Loucy (cell line): ENCODE measurements at regions not wholly inside any gene's neighbourhood (a gene's known extent, or its start where the extent isn't known, plus 50 kb on each side); places are given as distances from the start of the nearest gene placed in this dataset.

ENCODE experiments used
- H2AFZ ChIP-seq: fragments of 200-600 bp; sonication (generic); 2 replicates; pipeline ENCODE4 v1.6.0; 2016; ENCODE audit warnings: antibody characterized with exemption, mild to moderate bottlenecking, low read length, moderate library complexity
- H3F3A ChIP-seq: fragments of 200-600 bp; 2 replicates; pipeline ENCODE4 v1.6.0; 2016; ENCODE audit warnings: antibody characterized with exemption, low read depth, mild to moderate bottlenecking
- H3K27me3 ChIP-seq: fragments of 200-600 bp; sonication (generic); 2 replicates; pipeline ENCODE4 v1.6.1; 2014; ENCODE audit warnings: low read length, mild to moderate bottlenecking; ENCODE audit not compliant: insufficient read depth, poor library complexity, severe bottlenecking
- H3K36me3 ChIP-seq: fragments of 200-600 bp; sonication (generic); 2 replicates; pipeline ENCODE4 v1.6.1; 2016; ENCODE audit warnings: low read length; ENCODE audit not compliant: insufficient read depth
- H3K4me1 ChIP-seq: fragments of 200-600 bp; sonication (generic); 2 replicates; pipeline ENCODE4 v1.5.1; 2014; ENCODE audit warnings: low read length, mild to moderate bottlenecking; ENCODE audit not compliant: insufficient read depth, poor library complexity, severe bottlenecking
- H3K4me2 ChIP-seq: fragments of 200-600 bp; sonication (generic); 2 replicates; pipeline ENCODE4 v1.6.0; 2014; ENCODE audit warnings: antibody characterized with exemption, low read length, low read depth, mild to moderate bottlenecking; ENCODE audit not compliant: poor library complexity, severe bottlenecking
- H3K4me3 ChIP-seq: fragments of 200-600 bp; sonication (generic); 2 replicates; pipeline ENCODE4 v1.5.1; 2014; ENCODE audit warnings: low read length, mild to moderate bottlenecking, mixed read lengths; ENCODE audit not compliant: poor library complexity, severe bottlenecking
- H3K79me2 ChIP-seq: fragments of 200-600 bp; sonication (generic); 2 replicates; pipeline ENCODE4 v1.6.1; 2014; ENCODE audit warnings: low read length; ENCODE audit not compliant: insufficient read depth
- H3K9ac ChIP-seq: fragments of 200-600 bp; sonication (generic); 2 replicates; pipeline ENCODE4 v1.6.0; 2014; ENCODE audit warnings: mild to moderate bottlenecking, low read depth, low read length, moderate library complexity; ENCODE audit not compliant: poor library complexity, severe bottlenecking
- H3K9me2 ChIP-seq: fragments of 200-600 bp; sonication (generic); replicated peaks from 2 replicates; pipeline ENCODE4 v1.6.1; 2016; ENCODE audit warnings: low read depth, low read length, mixed read lengths
- H3K9me3 ChIP-seq: fragments of 200-600 bp; sonication (generic); 2 replicates; pipeline ENCODE4 v1.6.1; 2014; ENCODE audit warnings: mild to moderate bottlenecking, antibody characterized with exemption, low read length, low read depth; ENCODE audit not compliant: insufficient read depth
- H4K20me1 ChIP-seq: fragments of 200-600 bp; sonication (generic); 2 replicates; pipeline ENCODE4 v1.6.0; 2014; ENCODE audit warnings: antibody characterized with exemption, low read length, mild to moderate bottlenecking; ENCODE audit not compliant: insufficient read depth, poor library complexity, severe bottlenecking
- EZH2phosphoT487 ChIP-seq: fragments of 200-600 bp; IDR thresholded peaks from 2 replicates; pipeline ENCODE4 v1.6.1; 2018; ENCODE audit warnings: antibody characterized with exemption, mild to moderate bottlenecking, moderate library complexity, borderline replicate concordance
- TF ChIP-seq, protein P1 (sequence below): fragments of 200-600 bp; sonication (generic); conservative IDR thresholded peaks from 2 replicates; pipeline ENCODE4 v1.5.1; 2014; ENCODE audit warnings: mild to moderate bottlenecking, antibody characterized with exemption, low read length

DNA sequence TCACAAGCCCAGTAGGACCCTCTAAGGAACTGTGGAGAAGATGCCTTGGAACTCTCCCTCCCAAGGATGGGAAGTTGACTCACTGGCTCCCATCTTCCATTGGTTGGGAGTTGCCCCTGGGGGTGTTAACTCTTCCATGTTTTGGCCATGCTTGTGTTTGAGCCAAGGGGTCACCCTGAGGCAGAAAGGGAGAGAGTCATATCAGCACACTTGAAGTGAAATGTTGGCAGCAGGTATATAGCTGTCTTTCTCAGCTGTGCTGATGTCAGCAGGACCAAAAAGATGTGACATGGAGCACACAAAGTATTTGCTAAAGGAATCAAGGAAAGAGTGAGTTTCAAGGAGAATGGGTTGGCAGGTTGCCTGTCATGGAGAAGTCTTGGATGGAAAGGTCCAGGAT is 359.4 kb downstream of the RPS24 start:
- Histone ChIP-seq H3K9me3 (no peaks in the 10 kb centered on the region), H3K9me2 (no peaks in the 10 kb centered on the region), H3K9ac (no peak overlapping the region), H3K4me3 (no peak overlapping the region), H3F3A (no peaks in the 10 kb centered on the region), H3K27me3 (no peaks in the 10 kb centered on the region), H2AFZ (peak overlapping the region; percentile 72; the same call in 1 of the 2 replicates), H3K4me2 (no peak overlapping the region), H3K79me2 (no peaks in the 10 kb centered on the region), H4K20me1 (no peaks in the 10 kb centered on the region), H3K36me3 (no peaks in the 10 kb centered on the region), H3K4me1 (peaks cover 19% of the 10 kb centered on the region)
- TF ChIP-seq, protein P1, sequence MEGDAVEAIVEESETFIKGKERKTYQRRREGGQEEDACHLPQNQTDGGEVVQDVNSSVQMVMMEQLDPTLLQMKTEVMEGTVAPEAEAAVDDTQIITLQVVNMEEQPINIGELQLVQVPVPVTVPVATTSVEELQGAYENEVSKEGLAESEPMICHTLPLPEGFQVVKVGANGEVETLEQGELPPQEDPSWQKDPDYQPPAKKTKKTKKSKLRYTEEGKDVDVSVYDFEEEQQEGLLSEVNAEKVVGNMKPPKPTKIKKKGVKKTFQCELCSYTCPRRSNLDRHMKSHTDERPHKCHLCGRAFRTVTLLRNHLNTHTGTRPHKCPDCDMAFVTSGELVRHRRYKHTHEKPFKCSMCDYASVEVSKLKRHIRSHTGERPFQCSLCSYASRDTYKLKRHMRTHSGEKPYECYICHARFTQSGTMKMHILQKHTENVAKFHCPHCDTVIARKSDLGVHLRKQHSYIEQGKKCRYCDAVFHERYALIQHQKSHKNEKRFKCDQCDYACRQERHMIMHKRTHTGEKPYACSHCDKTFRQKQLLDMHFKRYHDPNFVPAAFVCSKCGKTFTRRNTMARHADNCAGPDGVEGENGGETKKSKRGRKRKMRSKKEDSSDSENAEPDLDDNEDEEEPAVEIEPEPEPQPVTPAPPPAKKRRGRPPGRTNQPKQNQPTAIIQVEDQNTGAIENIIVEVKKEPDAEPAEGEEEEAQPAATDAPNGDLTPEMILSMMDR: no peak
- TF ChIP-seq EZH2phosphoT487: no peak

DNA sequence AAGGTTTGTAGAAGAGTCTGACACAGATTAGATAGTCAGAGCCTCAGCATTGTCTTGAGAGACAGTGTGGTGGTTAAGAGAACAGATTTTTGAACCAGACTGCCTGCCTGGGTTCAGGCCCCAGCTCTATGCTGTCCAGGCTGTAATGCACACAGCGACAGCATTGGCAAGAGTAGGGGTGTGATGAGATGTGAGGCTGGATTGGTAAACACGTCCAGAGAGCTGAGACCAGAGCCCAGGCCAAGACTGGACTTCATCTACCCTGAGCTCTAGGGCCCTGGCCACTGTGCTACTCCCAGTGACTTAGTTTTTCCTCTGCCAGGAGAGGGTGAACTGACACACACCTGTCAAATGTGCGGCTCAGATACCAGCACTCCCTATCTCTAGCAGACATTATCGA is 360.4 kb downstream of the RPS24 start:
- Histone ChIP-seq H3K36me3 (no peaks in the 10 kb centered on the region), H3K4me1 (peaks cover 27% of the 10 kb centered on the region), H3K79me2 (no peaks in the 10 kb centered on the region), H3K9ac (no peak overlapping the region), H4K20me1 (no peaks in the 10 kb centered on the region), H3K4me3 (no peak overlapping the region), H3K9me2 (no peaks in the 10 kb centered on the region), H3K9me3 (no peaks in the 10 kb centered on the region), H2AFZ (no peak overlapping the region), H3K4me2 (no peak overlapping the region), H3F3A (no peaks in the 10 kb centered on the region), H3K27me3 (no peaks in the 10 kb centered on the region)
- TF ChIP-seq, protein P1: no peak
- no peak for TF ChIP-seq EZH2phosphoT487

DNA sequence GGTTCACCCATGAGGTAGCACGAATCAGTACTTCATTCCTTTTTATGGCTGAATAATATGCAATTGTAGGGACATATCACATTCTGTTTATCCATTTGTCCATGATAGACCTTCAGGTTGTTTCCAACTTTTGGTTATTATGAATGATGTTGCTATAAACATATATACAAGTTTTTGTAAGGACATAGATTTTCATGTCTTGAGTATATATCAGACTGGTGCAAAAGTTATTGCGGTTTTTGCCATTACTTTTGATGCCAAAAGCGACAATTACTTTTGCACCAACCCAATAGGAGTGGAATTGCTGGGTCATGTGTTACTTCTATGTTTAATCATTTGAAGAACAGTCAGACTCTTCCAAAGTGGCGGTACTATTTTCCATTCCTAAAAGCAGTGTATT is 361.5 kb downstream of the RPS24 start:
- Histone ChIP-seq H3K27me3 (no peaks in the 10 kb centered on the region), H3K9me2 (no peaks in the 10 kb centered on the region), H3K4me3 (no peak overlapping the region), H2AFZ (no peak overlapping the region), H3K36me3 (no peaks in the 10 kb centered on the region), H3F3A (no peaks in the 10 kb centered on the region), H3K9me3 (no peaks in the 10 kb centered on the region), H4K20me1 (no peaks in the 10 kb centered on the region), H3K4me1 (peaks cover 29% of the 10 kb centered on the region), H3K79me2 (no peaks in the 10 kb centered on the region), H3K4me2 (no peak overlapping the region), H3K9ac (no peak overlapping the region)
- TF ChIP-seq, protein P1: no peak
- no peak for TF ChIP-seq EZH2phosphoT487
